NB4 (cell line): ENCODE measurements at regions not wholly inside any gene's neighbourhood (a gene's known extent, or its start where the extent isn't known, plus 50 kb on each side); places are given as distances from the start of the nearest gene placed in this dataset.

Experiments
- CTCF ChIP-seq: IDR thresholded peaks from one replicate; pipeline ENCODE4 v1.5.1; 2012; ENCODE audit warnings: low read depth, low read length
- MYC ChIP-seq: IDR thresholded peaks from 2 replicates; pipeline ENCODE4 v1.6.1; 2011; ENCODE audit warnings: low read depth, low read length
- POLR2A ChIP-seq: IDR thresholded peaks from 2 replicates; pipeline ENCODE4 v1.6.1; 2011; ENCODE audit warnings: mild to moderate bottlenecking; ENCODE audit not compliant: insufficient read length; ENCODE audit errors: extremely low read depth
- TF ChIP-seq, protein P1 (sequence below): IDR thresholded peaks from 2 replicates; pipeline ENCODE4 v1.6.1; 2011; ENCODE audit warnings: low read depth, low read length

DNA sequence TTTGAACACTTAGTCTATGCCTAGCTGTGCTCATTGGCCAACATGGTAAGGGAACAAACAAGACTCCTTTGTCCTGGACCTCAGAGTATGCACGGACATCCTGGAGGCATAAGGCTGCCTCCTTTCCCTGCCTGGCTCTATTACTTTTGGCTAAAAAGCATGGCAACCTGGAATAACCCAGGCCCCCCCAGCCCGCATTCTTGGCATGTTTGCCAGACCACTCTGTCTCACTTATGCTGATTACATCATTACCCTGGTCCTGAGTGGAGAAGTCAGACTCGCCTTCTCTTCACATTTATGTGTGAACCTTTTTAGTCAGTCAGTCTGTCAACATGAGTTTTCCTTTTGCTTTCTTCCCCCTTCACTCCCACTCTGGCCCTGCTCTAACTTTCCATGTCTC, 58.0 kb upstream of the ELK3 start:
- TF ChIP-seq CTCF (no peak), POLR2A (no peak), MYC (no peak)
- TF ChIP-seq, protein P1, sequence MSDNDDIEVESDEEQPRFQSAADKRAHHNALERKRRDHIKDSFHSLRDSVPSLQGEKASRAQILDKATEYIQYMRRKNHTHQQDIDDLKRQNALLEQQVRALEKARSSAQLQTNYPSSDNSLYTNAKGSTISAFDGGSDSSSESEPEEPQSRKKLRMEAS = no peak
